Erythroblast (primary cell): ENCODE measurements at regions not wholly inside any gene's neighbourhood (a gene's known extent, or its start where the extent isn't known, plus 50 kb on each side); places are given as distances from the start of the nearest gene placed in this dataset.

ENCODE experiments used
- DNase-seq, 2 experiments: peaks; one replicate each; lab custom pipeline; 2025; lab: John Stamatoyannopoulos, UW
- GATA1 ChIP-seq: IDR thresholded peaks from 2 replicates; pipeline ENCODE4 v1.6.1; 2011; ENCODE audit warnings: low read depth, mild to moderate bottlenecking, control low read depth, low read length, moderate library complexity
- POLR2A ChIP-seq: IDR thresholded peaks from 2 replicates; pipeline ENCODE4 v1.6.1; 2011; ENCODE audit warnings: mild to moderate bottlenecking, low read length

DNA sequence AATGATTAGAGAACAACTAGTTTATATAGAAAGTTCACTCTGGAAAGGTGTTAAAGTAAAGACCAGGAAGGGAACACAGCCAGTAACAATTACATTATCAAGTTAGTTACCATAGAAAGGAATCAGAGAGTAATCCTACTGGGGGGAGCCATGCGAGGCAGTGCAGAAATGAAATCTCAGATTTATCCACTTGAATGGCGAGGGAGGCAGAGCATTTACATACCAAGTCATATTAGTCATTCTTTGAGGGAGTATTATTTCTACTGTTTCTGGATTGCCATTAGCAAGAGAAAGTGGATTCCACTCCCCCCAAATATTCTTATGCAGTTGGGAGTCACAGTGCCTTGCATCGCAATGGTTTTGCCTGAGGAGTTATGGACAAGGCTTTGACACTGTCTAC, 472.7 kb upstream of the TRIB2 start:
- no peak for DNase-seq
- no peak for TF ChIP-seq POLR2A
- no peak for TF ChIP-seq GATA1

- DNase-seq = no peak
- no peak for TF ChIP-seq POLR2A
- TF ChIP-seq GATA1 = no peak
Measured at GRCh38 chr2:12251121-12251520, 465.6 kb upstream of the TRIB2 start.

GRCh38 chr2:12251749-12252148, 465.0 kb upstream of the TRIB2 start:
- no peak for DNase-seq

GRCh38 chr2:12253167-12253778, 463.5 kb upstream of the TRIB2 start:
- no peak for DNase-seq
- TF ChIP-seq POLR2A (no peak), GATA1 (no peak)

More at GRCh38 chr2:12251749-12252148, 465.0 kb upstream of the TRIB2 start:
- TF ChIP-seq GATA1 (no peak), POLR2A (no peak)

- TF ChIP-seq GATA1 (no peak), POLR2A (no peak)
- no peak for DNase-seq
Measured at GRCh38 chr2:12254280-12254860, 462.4 kb upstream of the TRIB2 start.

DNA sequence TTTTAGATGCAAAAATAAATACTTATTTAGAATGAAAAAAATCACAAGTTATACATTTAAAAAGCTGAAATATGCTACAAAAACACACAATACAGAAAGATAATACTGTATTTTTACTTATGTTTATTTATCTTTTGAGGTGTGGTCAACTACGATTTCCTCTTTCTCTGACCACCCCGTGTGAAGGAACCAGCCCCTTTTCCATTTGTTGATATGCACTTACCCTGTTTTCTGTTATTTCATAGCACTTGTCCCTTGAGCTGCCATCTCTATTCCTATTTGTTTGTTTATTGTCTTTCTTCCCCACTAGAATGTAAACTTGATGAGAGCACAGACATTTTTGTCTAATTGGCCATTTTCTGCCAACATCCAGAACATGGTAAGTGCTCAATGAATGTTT, 460.5 kb upstream of the TRIB2 start:
- TF ChIP-seq POLR2A = no peak
- no peak for TF ChIP-seq GATA1
- DNase-seq = no peak

GRCh38 chr2:12257476-12257875, 459.3 kb upstream of the TRIB2 start:
- no peak for DNase-seq
- no peak for TF ChIP-seq POLR2A
- TF ChIP-seq GATA1 = no peak

DNA sequence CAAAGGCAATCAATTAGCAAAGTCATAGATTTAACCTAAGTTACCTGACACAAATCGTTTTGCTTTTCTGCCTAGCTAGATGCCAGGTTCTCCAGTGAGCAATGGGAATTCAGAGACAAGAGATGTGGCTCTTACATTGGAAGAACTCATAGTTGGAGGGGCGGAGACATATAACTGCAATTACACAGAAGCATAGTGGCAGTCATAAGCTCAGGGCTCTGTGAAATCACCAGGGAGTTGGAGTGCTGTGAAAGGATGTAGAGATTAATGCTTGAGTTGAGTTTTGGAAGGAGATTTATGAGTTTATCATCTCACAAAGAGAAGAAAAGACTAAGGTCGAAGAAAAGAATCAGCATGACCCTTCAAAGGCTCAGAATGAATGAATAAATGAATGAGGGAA, 457.2 kb upstream of the TRIB2 start:
- no peak for DNase-seq

GRCh38 chr2:12261986-12262680, 454.6 kb upstream of the TRIB2 start:
- TF ChIP-seq POLR2A (no peak), GATA1 (no peak)
- no peak for DNase-seq

More for the DNA sequence above, 457.2 kb upstream of the TRIB2 start:
- no peak for TF ChIP-seq GATA1
- TF ChIP-seq POLR2A = no peak

DNA sequence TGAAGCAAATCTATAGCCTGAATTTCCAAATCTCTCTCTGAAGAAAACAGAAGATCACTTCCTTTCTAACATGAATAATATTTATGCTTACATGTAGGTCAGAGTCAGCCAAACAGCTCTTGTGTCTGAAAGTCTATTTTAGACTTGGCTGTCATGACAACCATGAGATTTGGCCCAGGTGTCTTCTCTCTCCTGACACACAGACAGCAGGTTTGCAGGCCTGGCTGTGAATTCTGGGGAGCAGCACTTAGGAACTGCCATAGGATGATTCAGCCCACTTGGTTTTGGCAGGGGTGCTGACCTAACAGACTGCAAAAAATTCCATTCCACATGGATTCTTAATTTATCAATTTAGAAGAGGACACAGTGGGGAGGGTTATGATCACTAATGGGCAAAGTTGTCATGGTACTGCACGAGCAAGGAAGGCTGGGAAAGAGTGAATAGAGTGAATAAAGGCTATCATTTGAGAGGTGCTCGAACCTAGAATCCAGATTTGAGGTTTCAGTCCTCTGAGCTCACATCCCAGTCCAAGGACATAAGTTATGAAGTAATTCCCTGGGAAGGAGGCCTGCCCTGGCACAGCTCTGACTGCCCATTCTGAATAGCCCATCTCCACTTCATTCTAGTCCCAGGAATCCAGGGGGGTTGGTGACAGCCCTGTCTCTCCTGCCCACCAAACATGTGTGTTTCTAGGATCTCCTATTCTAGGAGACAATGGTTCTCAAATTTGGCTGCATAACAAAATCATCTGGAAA, 453.9 kb upstream of the TRIB2 start:
- DNase-seq = no peak
- TF ChIP-seq GATA1 = no peak
- TF ChIP-seq POLR2A = no peak

DNA sequence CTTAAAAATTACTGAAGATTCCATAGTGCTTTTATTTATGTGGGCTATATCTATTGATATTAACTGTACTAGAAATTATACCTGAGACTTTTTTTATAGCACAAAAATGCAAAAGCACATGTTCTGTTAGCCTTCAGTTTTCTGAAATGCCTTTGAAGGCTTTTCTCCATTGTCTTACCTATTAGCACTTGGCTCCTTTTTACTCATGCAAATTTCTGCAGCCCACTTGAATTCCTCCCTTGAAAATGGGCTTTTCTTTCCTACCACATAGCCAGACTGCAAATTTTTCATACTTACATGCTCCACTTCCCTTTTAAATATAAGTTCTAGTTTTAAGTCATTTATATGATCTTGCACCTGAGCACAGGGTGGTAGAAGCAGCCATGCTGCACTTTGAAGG, 453.0 kb upstream of the TRIB2 start:
- DNase-seq = no peak
- TF ChIP-seq GATA1 (no peak), POLR2A (no peak)

DNA sequence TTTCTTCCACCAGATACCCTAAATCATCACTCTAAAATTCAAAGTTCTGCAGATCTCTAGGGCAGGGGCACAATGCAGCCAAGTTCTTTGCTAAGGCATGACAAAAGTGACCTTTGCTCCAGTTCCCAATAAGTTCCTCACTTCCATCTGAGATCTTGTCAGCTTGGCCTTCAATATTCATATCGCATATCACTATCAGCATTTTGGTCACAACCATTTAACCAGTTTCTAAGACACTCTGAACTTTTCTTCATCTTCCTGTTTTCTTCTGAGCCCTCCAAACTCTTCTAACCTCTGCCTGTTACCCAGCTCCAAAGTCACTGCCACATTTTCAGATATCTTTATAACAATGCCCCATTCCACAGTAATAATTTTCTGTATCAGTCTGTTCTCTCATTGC, 452.6 kb upstream of the TRIB2 start:
- TF ChIP-seq POLR2A (no peak), GATA1 (no peak)
- DNase-seq = no peak

GRCh38 chr2:12265646-12266045, 451.1 kb upstream of the TRIB2 start:
- DNase-seq = no peak
- no peak for TF ChIP-seq GATA1
- no peak for TF ChIP-seq POLR2A

DNA sequence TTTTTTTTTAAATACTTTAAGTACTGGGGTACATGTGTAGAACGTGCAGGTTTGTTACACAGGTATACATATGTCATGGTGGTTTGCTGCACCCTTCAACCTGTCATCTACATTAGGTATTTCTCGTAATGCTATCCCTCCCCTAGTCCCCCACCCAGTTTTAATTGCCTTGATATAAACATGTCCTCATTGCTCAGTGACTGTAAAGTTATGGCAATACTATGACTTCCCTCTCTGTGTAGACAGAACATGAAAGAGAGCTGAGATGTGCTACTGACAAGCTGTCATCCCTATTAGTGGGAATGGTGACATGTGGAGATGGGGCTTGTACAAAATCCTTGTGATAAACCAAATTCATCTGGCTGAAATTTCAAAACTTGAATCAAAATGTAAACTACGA, 449.7 kb upstream of the TRIB2 start:
- no peak for DNase-seq
- no peak for TF ChIP-seq GATA1
- no peak for TF ChIP-seq POLR2A
